CD4-positive, alpha-beta T cell treated with Interleukin-4 for 1 hour (primary cell): ENCODE measurements at regions not wholly inside any gene's neighbourhood (a gene's known extent, or its start where the extent isn't known, plus 50 kb on each side); places are given as distances from the start of the nearest gene placed in this dataset.
"Not testable (repeated sequence)": the region's sequence is repeated elsewhere in the genome, so short reads cannot be mapped to it uniquely, and the experiment has no call there.

ENCODE experiments used
- DNase-seq, 2 donors: peaks; one replicate each; pipeline ENCODE4 v3.0.0-alpha.2; 2020 to 2022

DNA sequence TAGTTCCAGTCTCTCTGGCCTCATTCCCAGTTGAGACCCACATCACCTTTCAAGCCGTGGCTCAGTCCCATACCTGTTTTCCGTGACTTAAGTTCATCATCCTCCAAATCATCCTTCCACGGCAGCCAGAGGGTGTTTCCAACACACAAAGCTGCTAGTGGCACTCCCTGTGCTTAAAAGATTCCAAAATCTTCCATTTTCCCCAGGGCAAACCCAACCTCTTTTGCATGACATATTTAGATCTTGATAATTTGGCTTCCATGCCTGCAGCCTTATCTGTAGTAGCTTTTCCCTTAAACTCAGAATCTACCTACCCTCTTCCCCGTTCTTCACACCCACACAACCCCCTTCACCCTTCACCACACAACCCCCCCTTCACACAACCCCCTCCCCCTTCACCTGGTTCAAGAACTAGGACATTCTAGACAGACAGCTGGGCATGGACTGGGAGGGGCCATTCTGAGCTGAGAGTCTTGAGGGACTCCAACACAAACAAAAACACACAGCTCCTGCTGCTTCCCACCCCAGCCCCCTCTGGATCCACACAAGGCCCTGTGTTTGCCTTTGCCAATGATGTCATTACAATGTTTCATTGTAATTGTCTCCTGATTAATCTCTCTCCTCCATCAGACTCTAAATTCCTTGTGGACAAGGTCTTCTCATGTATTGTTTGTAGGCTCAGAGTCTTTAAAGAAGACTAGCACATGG, 268.2 kb downstream of the SH3GL2 start:
- no peak for DNase-seq

DNA sequence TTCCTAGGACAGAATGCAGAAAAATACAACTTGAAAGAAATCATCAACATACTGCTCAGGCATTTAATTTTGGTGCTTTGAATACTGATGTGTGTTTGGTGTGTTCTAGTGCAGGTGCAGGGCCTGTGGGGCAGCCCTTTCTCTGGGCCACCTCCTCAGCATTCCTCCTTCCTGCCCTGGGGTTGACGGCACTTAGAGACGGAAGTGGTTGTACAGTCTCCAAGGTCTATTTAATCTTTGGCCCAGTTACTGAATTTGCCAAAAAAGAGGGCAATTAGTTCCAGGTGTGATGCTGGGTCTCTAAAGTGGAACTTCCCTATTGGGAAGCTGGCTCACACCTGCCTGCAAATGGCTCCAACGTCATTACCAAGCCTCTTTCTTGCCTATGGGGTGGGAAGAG, 269.0 kb downstream of the SH3GL2 start:
- DNase-seq, result no peak

GRCh38 chr9:17852108-17852507, 273.2 kb downstream of the SH3GL2 start:
- no peak for DNase-seq

- no peak for DNase-seq
Measured at GRCh38 chr9:17854487-17854886, 275.6 kb downstream of the SH3GL2 start.

GRCh38 chr9:17856995-17857394, 278.1 kb downstream of the SH3GL2 start:
- no peak for DNase-seq

DNA sequence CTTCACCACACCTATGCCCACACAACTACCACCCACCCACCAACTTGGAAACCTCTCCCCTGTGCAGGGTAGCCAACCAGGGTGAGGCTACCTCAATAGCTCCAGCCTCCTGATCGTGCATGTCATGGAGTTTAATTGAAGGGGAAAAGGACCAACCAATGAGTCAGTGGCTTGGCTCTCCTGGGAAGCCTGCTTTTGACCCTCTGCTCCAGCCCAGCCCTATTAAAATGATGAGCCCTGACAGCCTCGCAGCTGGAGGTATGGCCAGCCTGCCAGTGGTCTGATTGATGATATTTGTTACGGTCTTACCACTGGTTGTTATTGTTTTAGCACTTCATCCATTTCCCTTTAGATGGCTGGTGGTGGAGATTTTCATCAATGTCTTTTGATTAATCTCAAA, 280.4 kb downstream of the SH3GL2 start:
- DNase-seq, result no peak

DNA sequence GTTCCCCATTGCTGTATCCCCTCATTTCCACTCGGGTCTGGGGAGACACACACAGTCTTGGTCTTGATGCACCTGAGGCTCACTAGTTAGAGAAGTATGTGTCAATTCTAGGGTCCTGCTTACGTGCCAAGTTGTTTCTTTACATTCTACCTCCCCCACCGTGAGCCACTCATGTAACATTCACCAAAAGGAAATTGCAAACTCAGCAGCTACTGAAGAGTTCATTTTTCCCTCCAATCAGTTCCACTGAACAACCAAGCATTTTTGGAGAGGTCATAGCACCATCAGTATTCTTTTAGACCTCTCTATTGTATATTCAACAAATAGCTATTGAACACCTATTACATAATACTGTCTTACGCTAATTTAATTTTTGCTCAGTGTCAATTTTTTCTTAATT, 281.1 kb downstream of the SH3GL2 start:
- no peak for DNase-seq

DNA sequence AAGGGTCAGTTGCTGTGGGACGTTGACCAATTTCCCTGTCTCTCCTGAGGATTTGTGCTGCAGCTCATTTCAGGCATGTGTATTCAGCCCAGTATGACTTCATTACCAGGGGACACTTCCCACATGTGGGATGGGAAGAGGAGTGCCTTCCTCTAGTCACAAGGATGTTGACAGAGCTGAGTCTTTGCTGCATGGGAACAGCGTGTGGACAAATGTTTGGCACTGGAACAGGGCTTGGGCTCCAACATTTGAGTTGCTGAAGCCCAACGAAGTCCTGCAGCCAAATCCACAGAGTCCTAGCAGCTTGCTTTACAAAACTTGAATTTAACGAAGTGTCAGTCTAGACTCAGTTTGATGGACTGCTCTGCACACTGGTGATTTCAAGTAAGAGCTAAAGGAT, 283.2 kb downstream of the SH3GL2 start:
- no peak for DNase-seq

- no peak for DNase-seq
Measured at GRCh38 chr9:17862629-17863028, 283.8 kb downstream of the SH3GL2 start.

- no peak for DNase-seq
Measured at GRCh38 chr9:17863213-17863883, 284.5 kb downstream of the SH3GL2 start.

DNA sequence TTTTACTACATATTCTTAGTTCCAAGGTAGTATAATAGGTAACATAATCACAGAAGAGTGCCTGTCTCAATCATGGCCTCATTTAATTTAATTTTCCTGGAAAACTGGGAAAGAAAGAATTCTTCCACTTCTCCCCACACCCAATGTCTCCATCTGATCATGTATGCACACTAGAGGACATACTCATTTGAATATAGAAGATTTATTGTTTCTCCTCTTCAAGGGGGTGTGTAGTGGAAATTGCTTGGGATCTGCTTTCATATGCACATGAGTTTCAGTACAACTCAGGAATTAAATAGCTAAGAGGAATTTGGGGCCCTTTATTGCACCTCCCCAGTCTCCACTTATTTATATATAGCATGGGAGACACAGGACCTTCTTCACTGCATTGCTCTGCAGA, 285.1 kb downstream of the SH3GL2 start:
- no peak for DNase-seq

- DNase-seq, result no peak
Measured at GRCh38 chr9:17864951-17865350, 286.1 kb downstream of the SH3GL2 start.

GRCh38 chr9:17865881-17866280, 287.0 kb downstream of the SH3GL2 start:
- DNase-seq, result no peak

DNA sequence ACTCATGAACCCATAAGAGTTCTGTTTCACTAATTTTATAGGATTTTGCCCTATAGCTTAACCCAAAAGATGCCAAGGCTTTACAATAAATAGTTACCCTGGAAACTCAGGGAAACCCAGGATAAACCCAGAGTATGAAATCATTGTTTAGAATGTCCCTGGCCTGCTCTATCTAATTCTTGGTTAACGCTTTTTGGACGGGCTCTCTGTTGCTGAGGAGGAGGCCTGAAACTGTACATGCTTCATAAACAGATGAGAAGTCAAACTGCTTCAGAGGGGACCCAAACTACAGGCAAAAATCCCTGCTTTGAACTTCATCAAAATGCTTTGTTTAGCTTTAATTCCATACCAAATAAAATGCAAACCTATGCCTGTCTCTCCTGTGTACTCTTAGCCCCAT, 291.9 kb downstream of the SH3GL2 start:
- no peak for DNase-seq

GRCh38 chr9:17871213-17871890, 292.5 kb downstream of the SH3GL2 start:
- no peak for DNase-seq

- no peak for DNase-seq
Measured at GRCh38 chr9:17875886-17876285, 297.0 kb downstream of the SH3GL2 start.

GRCh38 chr9:17876687-17877086, 297.8 kb downstream of the SH3GL2 start:
- DNase-seq, result no peak

DNA sequence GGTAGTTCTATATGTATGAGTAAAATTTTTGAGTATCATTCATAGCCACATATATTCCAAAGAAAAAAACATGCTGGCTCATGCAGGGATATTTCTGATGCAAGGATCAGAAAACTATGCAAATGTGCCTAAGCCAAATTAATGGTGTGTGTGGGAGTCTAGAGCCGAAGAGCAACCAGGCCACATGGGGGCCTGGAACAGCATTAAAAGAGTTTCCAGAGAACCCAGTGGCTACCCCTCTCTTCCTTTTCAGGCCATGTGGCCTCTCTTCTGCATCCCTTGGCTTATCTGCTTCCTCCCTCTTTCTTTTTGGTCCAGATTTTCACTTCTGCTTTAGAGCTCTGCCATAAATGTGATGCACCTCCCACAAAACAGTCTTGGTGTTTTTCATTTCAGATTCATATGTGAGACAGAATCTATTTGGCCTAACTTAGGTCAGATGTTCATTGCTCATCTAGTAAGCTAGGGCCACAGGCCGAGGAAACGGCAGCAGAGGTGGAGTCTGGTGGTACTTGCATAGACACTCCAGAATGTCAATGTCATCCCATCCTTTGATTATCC, 300.0 kb downstream of the SH3GL2 start:
- no peak for DNase-seq

DNA sequence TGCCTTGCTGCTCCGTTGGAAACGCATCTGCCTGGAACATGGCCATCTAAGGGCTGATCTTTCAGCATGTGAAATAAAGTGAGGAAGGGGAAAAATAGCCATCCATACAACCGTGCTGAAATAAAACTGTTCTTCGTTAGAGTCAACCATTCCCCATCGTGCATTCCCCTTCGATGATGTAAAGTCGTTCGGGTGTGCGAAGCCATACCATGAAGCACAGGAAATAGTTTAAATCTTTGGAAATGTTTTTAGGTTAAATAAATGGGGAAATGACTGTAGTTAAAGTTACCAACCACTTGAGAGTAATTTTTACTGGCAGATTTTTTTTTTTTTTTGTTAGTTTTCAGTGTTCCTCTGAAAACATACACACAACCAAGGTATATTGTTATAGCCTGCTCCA, 302.5 kb downstream of the SH3GL2 start:
- no peak for DNase-seq

- no peak for DNase-seq
Measured at GRCh38 chr9:17882688-17883594, 304.1 kb downstream of the SH3GL2 start.

DNA sequence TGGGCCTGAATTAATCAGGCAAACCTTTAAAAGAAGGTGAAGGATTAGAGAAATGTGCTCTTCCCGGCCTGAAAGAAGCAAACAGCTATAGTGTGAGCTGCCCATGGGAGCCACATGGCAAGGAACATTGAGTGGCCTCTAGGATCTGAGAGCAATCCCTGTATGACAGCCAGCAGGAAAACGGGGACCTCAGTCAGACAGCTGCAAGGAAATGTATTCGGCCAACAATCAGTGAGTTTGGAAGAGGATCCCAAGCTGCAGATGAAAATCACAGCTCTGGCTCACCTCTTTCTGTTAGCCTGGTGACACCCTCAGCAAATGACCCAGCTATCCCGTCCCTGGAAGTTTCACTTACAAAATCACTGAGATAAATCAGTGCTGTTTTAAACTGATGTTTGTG, 309.2 kb downstream of the SH3GL2 start:
- DNase-seq, result no peak

- not testable (repeated sequence) for DNase-seq
Measured at GRCh38 chr9:17888964-17889363, 310.1 kb downstream of the SH3GL2 start.
